Caco-2 (cell line): ENCODE measurements at regions not wholly inside any gene's neighbourhood (a gene's known extent, or its start where the extent isn't known, plus 50 kb on each side); places are given as distances from the start of the nearest gene placed in this dataset.

Experiments used
- BruUV-seq: library from RNA; stranded (reverse); fragments of 400-500 nt; replicated peaks from 2 replicates; lab custom pipeline; 2021; lab: Mats Ljungman, UMichigan
- CTCF ChIA-PET: fragments of 300-600 bp; sonication (Branson Sonifier 250); formaldehyde crosslinking; loops from one replicate; lab custom pipeline; 2022; ENCODE audit warnings: antibody characterized with exemption; lab: Charles Lee
- POLR2A ChIA-PET: fragments of 300-600 bp; sonication (Branson Sonifier 250); formaldehyde crosslinking; loops from one replicate; lab custom pipeline; 2022; ENCODE audit warnings: antibody characterized with exemption; lab: Charles Lee
- DNase-seq, 2 experiments: peaks; one replicate each; pipeline versions ENCODE4 v3.0.0 to v3.0.0-alpha.2; 2020 to 2022
- H3K27me3 ChIP-seq: replicated peaks from 2 replicates; pipeline ENCODE4 v1.6.0; 2011; ENCODE audit warnings: low read length; ENCODE audit not compliant: control insufficient read depth, insufficient read depth
- H3K36me3 ChIP-seq: 2 replicates; pipeline ENCODE4 v1.5.1; 2011; ENCODE audit warnings: low read length; ENCODE audit not compliant: control insufficient read depth, insufficient read depth
- H3K4me1 ChIP-seq: fragments of 250-450 bp; sonication (Bioruptor Pico); 2 replicates; pipeline ENCODE4 v1.5.1; 2020; ENCODE audit warnings: mild to moderate bottlenecking
- H3K4me3 ChIP-seq: 2 replicates; pipeline ENCODE4 v1.5.1; 2011; ENCODE audit warnings: low read depth, mild to moderate bottlenecking, control low read depth, low read length
- H3K9me3 ChIP-seq: fragments of 250-450 bp; sonication (Bioruptor Pico); 2 replicates; pipeline ENCODE4 v1.5.1; 2020; ENCODE audit warnings: mild to moderate bottlenecking, moderate library complexity
- H3K27ac Mint-ChIP-seq: one replicate; pipeline ENCODE4 v1.8.0; 2022; ENCODE audit warnings: mixed read lengths; ENCODE audit not compliant: unreplicated experiment
- H3K27me3 Mint-ChIP-seq: one replicate; pipeline ENCODE4 v1.8.0; 2022; ENCODE audit warnings: mixed read lengths; ENCODE audit not compliant: insufficient read depth, unreplicated experiment
- H3K36me3 Mint-ChIP-seq: one replicate; pipeline ENCODE4 v1.8.0; 2022; ENCODE audit warnings: mild to moderate bottlenecking, mixed read lengths; ENCODE audit not compliant: insufficient read depth, unreplicated experiment
- H3K4me1 Mint-ChIP-seq: one replicate; pipeline ENCODE4 v1.8.0; 2022; ENCODE audit warnings: low read depth, mixed read lengths; ENCODE audit not compliant: unreplicated experiment
- H3K4me3 Mint-ChIP-seq: one replicate; pipeline ENCODE4 v1.8.0; 2022; ENCODE audit warnings: mild to moderate bottlenecking, moderate library complexity, mixed read lengths; ENCODE audit not compliant: unreplicated experiment
- H3K9me3 Mint-ChIP-seq: one replicate; pipeline ENCODE4 v1.8.0; 2022; ENCODE audit warnings: mixed read lengths; ENCODE audit not compliant: unreplicated experiment
- intact Hi-C: fragments of 100-400 bp; cut with micrococcal nuclease; formaldehyde crosslinking; loops from one replicate; pipeline ENCODE4 v1.10.0; 2022; ENCODE audit not compliant: unreplicated experiment
- TF ChIP-seq, protein P1 (sequence below), 2 experiments: fragments of 200-600 bp in 1 of 2; IDR thresholded peaks; 1 replicate in 1 of 2; 2 replicates in 1 of 2; pipeline versions ENCODE4 v1.5.1 to v1.8.0; 2011 to 2022; ENCODE audit warnings: antibody characterized with exemption in 1 of 2, control low read depth in 1 of 2, inconsistent platforms in 1 of 2, low read depth in 1 of 2, low read length in 1 of 2, mild to moderate bottlenecking in 1 of 2, moderate library complexity in 1 of 2; ENCODE audit not compliant: insufficient read depth in 1 of 2, severe bottlenecking in 1 of 2, unreplicated experiment in 1 of 2

DNA sequence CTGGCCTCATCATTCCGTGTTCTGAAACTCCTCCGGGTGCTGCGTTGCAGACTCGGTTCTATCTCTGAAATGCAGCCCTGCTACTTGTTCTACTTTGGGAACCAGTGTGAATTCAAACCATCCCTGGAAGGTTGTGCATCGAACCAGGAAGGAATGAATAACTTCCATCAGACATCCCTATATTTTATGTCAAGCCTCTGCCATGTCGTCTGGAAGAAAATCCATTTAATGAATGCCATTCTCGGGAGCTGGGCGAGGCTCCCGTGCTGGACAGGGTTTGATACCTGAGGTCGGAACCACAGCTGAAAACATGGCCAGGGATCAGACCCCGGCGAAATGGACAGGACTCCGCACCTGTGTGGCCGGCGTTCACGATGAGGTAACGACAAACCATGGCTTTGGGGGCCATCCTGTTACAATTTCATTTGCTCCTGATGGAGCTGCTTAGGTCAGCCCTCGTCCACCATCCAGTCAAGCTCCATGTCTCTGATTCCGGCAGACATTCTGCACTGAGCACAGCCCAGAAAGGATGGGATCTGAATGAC, 821.6 kb downstream of the GALR1 start:
- no peaks in the 10 kb centered on the region for H3K36me3 Mint-ChIP-seq
- no peaks in the 10 kb centered on the region for H3K27me3 ChIP-seq
- BruUV-seq = no TSS peak
- H3K4me3 ChIP-seq = no peak overlapping the region
- no peaks in the 10 kb centered on the region for H3K4me1 Mint-ChIP-seq
- H3K27ac Mint-ChIP-seq = no peak overlapping the region
- no peaks in the 10 kb centered on the region for H3K4me1 ChIP-seq
- no peaks in the 10 kb centered on the region for H3K27me3 Mint-ChIP-seq
- no peak overlapping the region for H3K4me3 Mint-ChIP-seq
- H3K36me3 ChIP-seq = no peaks in the 10 kb centered on the region
- no peak for DNase-seq
- no peaks in the 10 kb centered on the region for H3K9me3 Mint-ChIP-seq
- intact Hi-C loops = no loop called here
- POLR2A ChIA-PET = no interaction called here
- CTCF ChIA-PET = no interaction called here
- TF ChIP-seq, protein P1, sequence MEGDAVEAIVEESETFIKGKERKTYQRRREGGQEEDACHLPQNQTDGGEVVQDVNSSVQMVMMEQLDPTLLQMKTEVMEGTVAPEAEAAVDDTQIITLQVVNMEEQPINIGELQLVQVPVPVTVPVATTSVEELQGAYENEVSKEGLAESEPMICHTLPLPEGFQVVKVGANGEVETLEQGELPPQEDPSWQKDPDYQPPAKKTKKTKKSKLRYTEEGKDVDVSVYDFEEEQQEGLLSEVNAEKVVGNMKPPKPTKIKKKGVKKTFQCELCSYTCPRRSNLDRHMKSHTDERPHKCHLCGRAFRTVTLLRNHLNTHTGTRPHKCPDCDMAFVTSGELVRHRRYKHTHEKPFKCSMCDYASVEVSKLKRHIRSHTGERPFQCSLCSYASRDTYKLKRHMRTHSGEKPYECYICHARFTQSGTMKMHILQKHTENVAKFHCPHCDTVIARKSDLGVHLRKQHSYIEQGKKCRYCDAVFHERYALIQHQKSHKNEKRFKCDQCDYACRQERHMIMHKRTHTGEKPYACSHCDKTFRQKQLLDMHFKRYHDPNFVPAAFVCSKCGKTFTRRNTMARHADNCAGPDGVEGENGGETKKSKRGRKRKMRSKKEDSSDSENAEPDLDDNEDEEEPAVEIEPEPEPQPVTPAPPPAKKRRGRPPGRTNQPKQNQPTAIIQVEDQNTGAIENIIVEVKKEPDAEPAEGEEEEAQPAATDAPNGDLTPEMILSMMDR (IDR thresholded peaks at IDR 0.05; ENCODE audit: insufficient read depth in 1 of 2, low read depth in 1 of 2, low read length in 1 of 2, severe bottlenecking in 1 of 2, unreplicated experiment in 1 of 2) = no peak
- no peaks in the 10 kb centered on the region for H3K9me3 ChIP-seq

DNA sequence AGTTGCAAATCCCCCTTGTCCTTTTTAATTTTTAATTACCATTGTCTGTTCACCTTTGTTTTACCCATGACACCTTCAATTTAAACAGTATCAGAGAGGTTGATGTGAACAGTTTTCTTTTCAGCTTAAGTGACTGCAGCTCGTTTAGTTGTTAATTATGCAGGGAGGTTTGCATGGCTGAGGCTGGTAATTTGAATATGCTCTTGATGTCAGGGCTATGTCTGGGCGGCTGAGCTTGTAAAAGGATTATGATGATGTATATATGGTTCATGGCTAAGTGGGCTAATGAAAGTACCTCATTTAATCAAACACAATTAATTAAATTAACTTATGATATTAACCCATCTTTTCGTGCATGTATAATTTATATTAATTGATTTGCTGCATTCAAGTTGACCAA, 822.1 kb downstream of the GALR1 start:
- H3K4me3 Mint-ChIP-seq = no peak overlapping the region
- Histone ChIP-seq H3K4me1 (no peaks in the 10 kb centered on the region), H3K27me3 (no peaks in the 10 kb centered on the region), H3K4me3 (no peak overlapping the region), H3K36me3 (no peaks in the 10 kb centered on the region), H3K9me3 (no peaks in the 10 kb centered on the region)
- H3K36me3 Mint-ChIP-seq = no peaks in the 10 kb centered on the region
- no peaks in the 10 kb centered on the region for H3K4me1 Mint-ChIP-seq
- ChIA-PET POLR2A (no interaction called here), CTCF (no interaction called here)
- no peak overlapping the region for H3K27ac Mint-ChIP-seq
- H3K9me3 Mint-ChIP-seq = no peaks in the 10 kb centered on the region
- BruUV-seq = no TSS peak
- intact Hi-C loops = no loop called here
- TF ChIP-seq, protein P1 (IDR thresholded peaks at IDR 0.05; ENCODE audit: insufficient read depth in 1 of 2, low read depth in 1 of 2, low read length in 1 of 2, severe bottlenecking in 1 of 2, unreplicated experiment in 1 of 2) = no peak
- H3K27me3 Mint-ChIP-seq = no peaks in the 10 kb centered on the region
- no peak for DNase-seq

DNA sequence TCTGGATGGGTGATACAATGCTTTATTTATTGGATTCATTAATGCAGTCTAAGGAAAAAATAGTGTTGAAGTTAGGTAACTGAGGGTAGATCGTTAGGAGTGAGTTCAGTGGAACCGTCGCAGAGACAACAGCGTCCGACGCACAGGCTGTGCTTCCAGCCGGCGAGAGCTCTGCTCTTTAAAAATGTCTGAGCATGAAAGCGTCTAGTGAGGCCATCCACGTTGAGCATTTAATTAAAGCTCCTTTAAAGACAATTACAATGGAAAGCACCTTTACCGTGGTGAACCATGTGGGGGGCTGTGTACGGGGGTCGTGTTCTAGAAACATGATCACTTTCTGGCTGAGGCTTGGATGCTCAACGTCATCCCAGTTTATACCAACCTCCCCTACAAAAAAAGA, 822.7 kb downstream of the GALR1 start:
- no peaks in the 10 kb centered on the region for H3K27me3 ChIP-seq
- no peak overlapping the region for H3K27ac Mint-ChIP-seq
- no peaks in the 10 kb centered on the region for H3K9me3 Mint-ChIP-seq
- no peaks in the 10 kb centered on the region for H3K4me1 ChIP-seq
- no TSS peak for BruUV-seq
- H3K4me3 ChIP-seq = no peak overlapping the region
- no peaks in the 10 kb centered on the region for H3K9me3 ChIP-seq
- intact Hi-C loops = no loop called here
- ChIA-PET POLR2A (no interaction called here), CTCF (no interaction called here)
- H3K27me3 Mint-ChIP-seq = no peaks in the 10 kb centered on the region
- H3K4me1 Mint-ChIP-seq = no peaks in the 10 kb centered on the region
- no peak for DNase-seq
- H3K36me3 Mint-ChIP-seq = no peaks in the 10 kb centered on the region
- TF ChIP-seq, protein P1 (IDR thresholded peaks at IDR 0.05; ENCODE audit: insufficient read depth in 1 of 2, low read depth in 1 of 2, low read length in 1 of 2, severe bottlenecking in 1 of 2, unreplicated experiment in 1 of 2) = no peak
- no peaks in the 10 kb centered on the region for H3K36me3 ChIP-seq
- no peak overlapping the region for H3K4me3 Mint-ChIP-seq
